PC-9 (cell line): ENCODE measurements at regions not wholly inside any gene's neighbourhood (a gene's known extent, or its start where the extent isn't known, plus 50 kb on each side); places are given as distances from the start of the nearest gene placed in this dataset.

Source experiments
- EZH2 ChIP-seq: fragments of 200-600 bp; sonication (generic); IDR thresholded peaks from 2 replicates; pipeline ENCODE4 v1.8.0; 2017; ENCODE audit warnings: antibody characterized with exemption, low read depth
- TF ChIP-seq, protein P1 (sequence below): fragments of 200-600 bp; sonication (generic); conservative IDR thresholded peaks from 2 replicates; pipeline ENCODE4 v1.6.1; 2017; ENCODE audit warnings: mixed run types, antibody characterized with exemption, mild to moderate bottlenecking, moderate library complexity

DNA sequence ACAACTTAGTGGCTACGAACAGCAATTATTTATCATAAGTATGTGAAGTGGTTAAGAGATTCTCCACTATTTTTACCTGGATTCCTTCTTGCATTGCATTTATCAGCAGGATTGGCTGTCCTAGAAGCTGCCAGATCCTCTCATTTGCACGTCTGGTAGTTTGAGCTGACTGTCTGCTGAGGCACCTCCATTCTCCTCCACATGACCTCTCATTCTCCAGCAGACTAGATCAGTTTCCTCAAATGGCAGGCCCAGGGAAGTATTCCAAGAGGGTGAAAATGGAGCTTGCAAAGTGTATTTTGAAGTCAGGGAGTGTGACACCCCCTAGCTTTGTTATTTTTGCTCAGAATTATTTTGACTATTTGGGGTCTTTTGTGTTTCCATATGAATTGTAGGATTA lies 870.1 kb downstream of the CDH11 start:
- TF ChIP-seq, protein P1, sequence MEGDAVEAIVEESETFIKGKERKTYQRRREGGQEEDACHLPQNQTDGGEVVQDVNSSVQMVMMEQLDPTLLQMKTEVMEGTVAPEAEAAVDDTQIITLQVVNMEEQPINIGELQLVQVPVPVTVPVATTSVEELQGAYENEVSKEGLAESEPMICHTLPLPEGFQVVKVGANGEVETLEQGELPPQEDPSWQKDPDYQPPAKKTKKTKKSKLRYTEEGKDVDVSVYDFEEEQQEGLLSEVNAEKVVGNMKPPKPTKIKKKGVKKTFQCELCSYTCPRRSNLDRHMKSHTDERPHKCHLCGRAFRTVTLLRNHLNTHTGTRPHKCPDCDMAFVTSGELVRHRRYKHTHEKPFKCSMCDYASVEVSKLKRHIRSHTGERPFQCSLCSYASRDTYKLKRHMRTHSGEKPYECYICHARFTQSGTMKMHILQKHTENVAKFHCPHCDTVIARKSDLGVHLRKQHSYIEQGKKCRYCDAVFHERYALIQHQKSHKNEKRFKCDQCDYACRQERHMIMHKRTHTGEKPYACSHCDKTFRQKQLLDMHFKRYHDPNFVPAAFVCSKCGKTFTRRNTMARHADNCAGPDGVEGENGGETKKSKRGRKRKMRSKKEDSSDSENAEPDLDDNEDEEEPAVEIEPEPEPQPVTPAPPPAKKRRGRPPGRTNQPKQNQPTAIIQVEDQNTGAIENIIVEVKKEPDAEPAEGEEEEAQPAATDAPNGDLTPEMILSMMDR, result no peak
- TF ChIP-seq EZH2, result no peak
